Activated CD4-positive, alpha-beta T cell treated with anti-CD3 and anti-CD28 coated beads, Interleukin-2, Interleukin-4, amounts not matched to agents 100 ng/mL and 50 ng/mL, durations not matched to agents 16 hours and 8 hours (primary cell): ENCODE measurements at regions not wholly inside any gene's neighbourhood (a gene's known extent, or its start where the extent isn't known, plus 50 kb on each side); places are given as distances from the start of the nearest gene placed in this dataset.
"Not testable (repeated sequence)": the region's sequence is repeated elsewhere in the genome, so short reads cannot be mapped to it uniquely, and the experiment has no call there.

Source experiments
- DNase-seq: peaks from one replicate; pipeline ENCODE4 v3.0.0-alpha.2; 2020; ENCODE audit warnings: low spot score

DNA sequence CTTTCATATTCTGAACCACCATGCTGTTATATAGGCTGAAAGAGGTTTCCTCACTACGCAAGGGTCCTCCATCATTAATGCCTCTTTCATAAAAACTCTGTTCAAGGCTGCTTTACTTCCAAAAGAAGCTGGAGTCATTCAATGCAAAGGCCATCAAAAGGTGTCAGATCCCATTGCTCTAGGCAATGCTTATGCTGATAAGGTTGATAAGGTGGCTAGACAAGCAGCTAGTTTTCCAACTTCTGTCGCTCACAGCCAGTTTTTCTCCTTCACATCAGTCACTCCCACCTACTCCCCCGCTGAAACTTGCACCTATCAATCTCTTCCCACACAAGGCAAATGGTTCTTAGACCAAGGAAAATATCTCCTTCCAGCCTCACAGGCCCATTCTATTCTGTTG lies 676.2 kb downstream of the TLE1 start:
- DNase-seq = not testable (repeated sequence)

DNA sequence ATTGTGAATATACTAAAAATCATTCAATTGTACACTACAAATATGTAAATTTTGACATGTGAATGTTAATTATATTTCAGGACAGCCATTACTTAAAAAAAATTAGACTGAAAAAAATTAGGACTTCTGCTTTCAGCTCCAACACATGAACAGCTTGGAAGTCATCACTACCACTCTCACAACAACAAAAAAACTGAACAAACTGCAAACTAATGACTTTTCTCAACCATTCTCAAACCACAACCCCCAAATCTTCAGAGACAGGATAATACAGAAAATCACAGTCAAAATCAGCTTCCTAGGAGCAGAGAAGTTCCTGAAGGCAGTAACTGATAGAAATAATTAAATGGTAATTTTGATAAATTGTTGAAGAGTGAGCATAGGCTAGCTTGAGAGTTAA lies 686.4 kb downstream of the TLE1 start:
- DNase-seq = no peak

GRCh38 chr9:81002242-81002641 lies 687.1 kb downstream of the TLE1 start:
- no peak for DNase-seq

GRCh38 chr9:80995759-80996158 lies 693.6 kb downstream of the TLE1 start:
- no peak for DNase-seq

GRCh38 chr9:80994892-80995291 lies 694.5 kb downstream of the TLE1 start:
- DNase-seq = no peak

- DNase-seq = not testable (repeated sequence)
Observed at GRCh38 chr9:80985595-80985994, 703.8 kb downstream of the TLE1 start.

DNA sequence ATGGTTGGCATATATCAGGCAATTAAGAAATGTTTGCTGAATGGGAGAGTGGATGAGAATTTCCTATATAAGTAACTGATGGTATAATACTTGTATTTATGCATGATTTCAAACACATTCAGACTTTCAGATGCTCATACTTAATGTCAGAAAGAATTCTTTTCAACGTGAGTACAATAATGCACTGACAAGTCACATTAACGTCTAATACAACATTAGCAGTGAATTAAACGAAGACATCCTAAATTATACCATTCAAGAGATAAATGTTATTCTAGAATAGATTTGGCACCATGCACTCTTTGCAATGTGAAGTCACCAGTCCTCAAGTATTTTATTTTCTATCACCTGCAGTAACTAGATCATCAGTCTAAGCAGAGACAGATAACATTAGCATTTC lies 712.9 kb downstream of the TLE1 start:
- no peak for DNase-seq

DNA sequence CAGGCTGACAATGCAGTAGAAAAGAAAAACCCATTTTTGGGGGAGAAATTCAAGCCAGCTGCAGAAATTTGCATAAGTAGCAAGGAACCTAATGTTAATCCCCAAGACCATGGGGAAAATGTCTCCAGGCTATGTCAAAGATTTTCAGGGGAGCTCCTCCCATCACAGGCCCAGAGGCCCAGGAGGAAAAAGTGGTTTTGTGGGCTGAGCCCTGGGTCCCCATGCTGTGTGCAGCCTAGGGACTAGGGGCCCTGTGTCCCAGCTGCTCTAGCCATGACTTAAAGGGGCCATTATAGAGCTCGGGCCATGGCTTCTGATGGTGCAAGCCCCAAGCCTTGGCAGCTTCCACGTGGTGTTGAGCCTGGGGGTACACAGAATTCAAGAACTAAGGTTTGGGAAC lies 719.0 kb downstream of the TLE1 start:
- not testable (repeated sequence) for DNase-seq

DNA sequence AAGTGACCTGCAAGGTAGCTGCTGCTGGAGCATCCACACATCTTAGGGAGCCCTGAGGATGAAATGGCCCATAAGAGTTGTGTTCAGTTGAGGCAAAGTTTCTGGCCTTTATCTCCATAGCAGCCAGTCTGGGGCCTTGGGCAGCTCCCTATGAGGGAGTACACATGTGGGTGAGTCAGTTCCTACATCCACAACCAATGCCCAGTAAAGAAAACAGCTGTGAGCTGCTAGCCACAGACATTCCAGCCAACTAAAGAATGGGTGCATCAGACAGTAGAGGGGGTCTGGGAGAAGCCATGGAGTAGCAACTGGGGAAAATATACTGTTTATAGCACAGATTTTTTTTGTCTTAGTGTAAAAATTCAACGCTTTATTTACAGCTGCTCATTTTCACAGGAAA lies 720.7 kb downstream of the TLE1 start:
- no peak for DNase-seq

DNA sequence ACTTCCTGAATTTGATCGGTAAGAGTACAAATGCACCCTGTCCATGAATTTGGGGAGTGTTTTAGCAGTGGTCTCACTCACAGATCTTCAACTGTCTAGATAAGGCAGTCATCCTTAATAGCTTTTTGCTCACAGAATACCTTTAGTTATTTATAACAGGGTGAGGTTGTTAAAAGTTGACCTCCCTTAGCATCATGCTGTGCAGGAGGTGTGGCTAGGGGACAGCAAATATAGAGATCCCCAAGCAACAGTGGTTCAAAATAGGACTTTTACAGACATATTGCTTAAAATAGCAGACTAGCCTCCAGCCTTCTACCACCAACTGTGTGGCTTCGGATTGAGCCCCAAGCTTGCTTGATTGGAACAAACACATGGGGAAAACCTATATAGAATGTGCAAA lies 724.4 kb downstream of the TLE1 start:
- DNase-seq = no peak

GRCh38 chr9:80964374-80964773 lies 725.0 kb downstream of the TLE1 start:
- DNase-seq = no peak

GRCh38 chr9:80957801-80958200 lies 731.5 kb downstream of the TLE1 start:
- DNase-seq = no peak

DNA sequence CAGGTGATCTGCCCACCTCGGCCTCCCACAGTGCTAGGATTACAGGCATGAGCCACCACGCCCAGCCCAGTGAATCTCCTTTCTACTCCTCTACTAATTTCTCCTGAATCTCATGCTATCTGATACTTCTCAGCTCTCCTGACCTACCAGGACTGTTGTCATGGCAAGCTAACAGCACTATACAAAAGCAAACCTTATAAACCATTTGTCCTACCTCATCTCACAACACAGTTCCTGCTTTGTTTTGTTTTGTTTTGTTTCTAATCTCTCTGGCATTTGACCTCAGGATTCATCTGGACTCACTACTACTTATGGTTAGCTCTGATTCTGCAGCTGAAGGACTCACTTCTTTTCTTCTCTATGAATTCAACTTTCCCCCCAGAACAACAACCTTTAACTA lies 734.8 kb downstream of the TLE1 start:
- no peak for DNase-seq

DNA sequence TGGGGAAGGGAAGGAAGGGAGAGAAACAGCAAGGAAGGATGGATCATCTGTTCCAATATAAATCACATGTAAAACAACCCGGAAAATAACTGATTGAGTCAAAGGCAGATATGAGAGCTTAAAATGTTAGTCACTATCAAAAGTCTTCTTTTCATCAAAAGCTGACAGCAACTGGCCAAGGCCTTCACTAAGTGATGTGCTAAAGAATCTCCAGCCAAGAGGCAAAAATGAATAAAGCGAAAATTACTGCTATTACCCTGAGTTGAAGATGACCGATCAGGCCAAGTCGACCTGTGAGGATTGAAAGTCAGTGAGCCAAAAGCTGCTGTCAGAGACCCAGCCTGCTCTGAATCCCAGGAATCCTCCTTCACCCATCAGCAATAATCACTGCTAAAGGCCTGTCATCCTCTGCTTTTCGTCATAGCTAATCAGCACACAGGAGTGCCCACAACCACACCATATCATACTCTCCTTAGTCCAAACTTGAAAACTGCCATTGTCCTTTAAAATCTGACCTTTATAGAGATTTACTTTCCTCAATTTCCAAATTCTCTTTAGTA lies 736.9 kb downstream of the TLE1 start:
- no peak for DNase-seq

- no peak for DNase-seq
Observed at GRCh38 chr9:80951675-80952074, 737.7 kb downstream of the TLE1 start.

- DNase-seq = no peak
Observed at GRCh38 chr9:80948876-80949275, 740.5 kb downstream of the TLE1 start.

DNA sequence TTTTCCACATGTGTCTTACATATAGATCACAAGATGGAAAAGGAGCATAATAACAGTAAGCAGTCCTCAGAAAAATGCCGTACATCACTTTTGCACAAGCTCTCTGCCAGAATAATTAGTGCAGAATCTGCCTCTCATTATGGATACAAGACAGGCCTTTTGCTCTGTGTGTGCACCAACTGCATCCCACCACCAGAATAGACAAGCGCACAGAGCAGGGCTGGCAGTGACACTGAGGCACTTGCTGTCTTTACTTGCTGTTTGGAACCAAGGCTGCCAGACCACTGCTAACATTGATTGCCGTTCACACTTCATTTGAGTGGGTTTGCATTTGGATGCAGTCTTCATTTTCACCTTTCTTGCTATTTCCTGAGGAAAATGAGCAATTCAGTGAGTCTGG lies 741.3 kb downstream of the TLE1 start:
- no peak for DNase-seq

DNA sequence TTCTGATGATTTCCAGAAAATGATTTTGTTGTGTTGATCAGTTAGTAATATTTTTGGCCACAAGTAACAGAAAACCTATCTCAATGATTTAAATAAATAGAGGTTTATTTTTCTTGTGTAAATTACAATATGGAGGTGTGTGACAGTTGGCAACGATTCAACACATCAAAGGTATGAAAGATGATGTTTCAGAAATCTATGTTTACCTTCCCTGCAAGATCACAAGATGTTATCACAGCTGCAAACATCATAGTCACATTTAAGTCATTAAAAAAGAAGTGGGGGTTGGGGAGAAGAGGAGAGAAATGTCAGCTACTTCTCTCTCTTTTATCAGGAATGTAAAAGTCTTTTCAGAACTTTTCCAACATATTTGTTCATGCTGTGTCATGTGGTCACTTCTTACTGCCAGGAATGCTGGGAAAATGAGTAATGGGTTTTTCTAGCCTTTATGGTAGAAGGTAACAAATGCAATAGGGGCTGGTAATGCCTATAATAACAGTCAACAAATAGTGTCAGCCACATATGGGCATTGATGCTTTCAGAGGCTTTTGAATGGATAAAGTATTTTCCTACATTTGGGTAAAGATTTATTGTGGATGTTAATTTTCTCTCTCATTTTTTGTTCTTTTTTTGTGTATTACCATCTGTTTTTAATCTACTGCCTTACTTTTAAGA lies 742.7 kb downstream of the TLE1 start:
- no peak for DNase-seq

DNA sequence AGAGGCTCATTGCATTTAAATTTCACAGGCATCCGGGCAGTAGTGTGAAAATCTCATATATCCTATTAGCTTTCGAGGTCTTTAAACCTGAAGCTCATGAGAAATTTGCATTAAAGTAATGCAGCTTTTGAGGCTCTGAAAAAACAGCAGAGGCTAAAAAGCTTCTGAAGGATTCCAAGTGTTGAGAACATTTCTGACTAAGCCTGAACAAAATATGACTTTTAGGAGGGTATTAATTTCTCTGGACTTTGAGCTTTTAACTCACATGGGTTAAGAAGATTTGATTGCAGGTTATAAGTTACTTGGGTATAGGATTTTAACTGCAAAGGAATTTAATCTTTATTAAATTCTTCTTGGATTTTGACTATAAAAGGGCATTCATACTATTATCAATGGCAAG lies 743.9 kb downstream of the TLE1 start:
- DNase-seq = no peak

DNA sequence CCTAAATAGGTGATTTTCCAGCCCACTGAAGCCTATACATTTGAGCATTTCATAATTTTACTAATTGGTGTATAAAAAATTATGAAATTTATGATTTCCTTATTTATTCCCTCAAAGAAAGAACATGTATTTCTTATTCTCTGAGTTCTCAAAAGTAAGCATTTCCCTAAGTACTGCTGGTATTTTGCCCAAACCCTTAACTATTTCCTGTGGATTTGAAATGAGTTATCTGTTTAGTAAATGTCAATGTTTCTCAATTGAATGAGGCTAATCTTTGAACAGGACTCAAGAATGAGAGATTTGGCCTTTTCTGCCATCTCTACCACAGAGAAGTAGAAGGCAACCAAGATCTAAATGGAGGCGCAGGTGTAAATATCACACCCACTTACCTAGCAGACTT lies 751.7 kb downstream of the TLE1 start:
- no peak for DNase-seq

DNA sequence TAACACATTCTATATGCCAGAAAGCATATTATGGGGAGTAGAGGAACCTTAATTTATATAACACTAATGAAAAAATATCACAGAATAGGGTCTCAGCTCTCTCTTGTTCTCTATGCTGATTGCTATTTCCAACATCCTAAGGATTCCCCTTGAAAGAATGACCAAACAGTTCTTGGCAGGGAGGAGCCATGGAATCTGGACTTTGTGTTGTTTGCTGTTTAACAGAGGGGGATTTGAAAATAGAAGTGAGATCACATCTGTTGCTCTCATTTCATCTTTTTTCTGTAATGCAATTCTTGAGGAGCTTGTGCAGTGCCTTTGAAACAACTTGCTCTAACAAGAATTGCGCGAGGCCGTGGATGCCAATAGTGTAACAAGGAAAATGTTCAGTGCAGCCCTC lies 755.3 kb downstream of the TLE1 start:
- DNase-seq = no peak

GRCh38 chr9:80932947-80933780 lies 756.2 kb downstream of the TLE1 start:
- no peak for DNase-seq

DNA sequence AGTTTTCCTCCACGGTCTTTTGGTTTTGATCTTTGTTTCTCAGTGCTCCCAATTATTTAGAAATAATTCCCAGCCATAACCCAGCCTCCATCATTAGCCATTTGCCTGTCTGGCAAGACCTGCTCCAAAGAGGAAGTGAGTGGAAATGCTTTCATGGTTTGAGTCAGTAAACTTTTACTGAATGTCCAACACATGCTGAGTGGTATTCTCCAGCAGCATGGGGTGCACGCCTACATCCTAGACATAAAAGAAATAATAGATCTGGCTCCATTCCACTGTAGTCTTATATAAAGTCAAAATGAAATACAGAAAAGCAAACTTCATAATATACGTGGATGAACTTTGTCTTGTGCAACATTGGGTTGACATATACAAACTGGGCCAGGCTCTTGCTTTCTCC lies 757.2 kb downstream of the TLE1 start:
- DNase-seq = no peak
